ENCODE measurements at regions not wholly inside any gene's neighbourhood (a gene's known extent, or its start where the extent isn't known, plus 50 kb on each side); places are given as distances from the start of the nearest gene placed in this dataset.

DNA sequence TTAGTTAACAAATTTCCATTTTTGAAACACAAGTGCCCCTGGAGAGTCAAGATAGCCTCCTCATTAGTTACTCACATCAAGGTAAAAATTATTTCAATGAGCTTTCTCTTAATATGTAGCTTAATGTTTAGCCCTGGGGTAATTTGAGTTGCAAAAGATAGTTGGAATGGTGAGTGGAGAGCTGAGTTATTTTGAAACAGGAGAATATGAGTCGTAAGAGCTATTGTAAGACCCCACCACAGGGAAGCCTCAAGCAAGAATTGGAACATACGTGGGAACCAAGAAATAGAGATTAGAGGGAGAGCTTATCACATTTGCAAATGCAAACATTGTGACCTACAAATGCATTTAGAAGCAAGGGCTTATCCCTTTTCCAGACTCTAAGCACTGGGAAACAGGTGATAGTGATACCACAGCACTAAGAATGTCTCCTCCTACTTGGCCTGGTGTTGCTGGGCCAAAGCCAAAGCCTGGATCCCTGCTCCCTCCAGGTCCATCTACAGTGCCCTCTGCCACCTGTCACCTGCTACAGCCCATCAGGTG, 635.1 kb downstream of the PTPRC start:
- no peak overlapping the region for H3K4me3 Mint-ChIP-seq
- intact Hi-C loops (cut with micrococcal nuclease), result no loop called here
- peaks cover 2% of the 10 kb centered on the region for H3K4me1 Mint-ChIP-seq (ENCODE audit: low read depth)
- peaks cover 15% of the 10 kb centered on the region for H3K9me3 Mint-ChIP-seq
- H3K27me3 Mint-ChIP-seq, result no peaks in the 10 kb centered on the region
- no peak overlapping the region for H3K27ac Mint-ChIP-seq
- H3K36me3 Mint-ChIP-seq (ENCODE audit: low read depth), result no peaks in the 10 kb centered on the region

DNA sequence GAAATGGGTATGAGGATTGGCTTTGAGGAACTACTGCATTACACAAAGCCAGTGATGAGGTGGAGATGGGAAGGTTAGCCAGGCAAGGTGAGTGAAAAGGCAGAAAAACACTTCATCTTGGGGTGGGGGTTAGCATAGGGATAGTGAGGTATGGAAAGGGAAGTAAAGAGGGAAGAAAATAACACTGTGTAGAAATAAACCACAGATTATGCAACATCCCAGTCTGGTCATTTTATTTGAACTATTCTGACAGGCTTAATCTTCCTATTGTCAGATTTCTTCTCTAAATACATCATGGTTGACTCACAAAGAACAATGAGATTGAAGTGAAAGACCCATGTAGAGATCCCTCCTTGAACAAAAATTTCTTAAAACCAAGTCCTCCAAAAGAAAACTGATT, 640.2 kb downstream of the PTPRC start:
- no peak overlapping the region for H3K4me3 Mint-ChIP-seq
- peaks cover 6% of the 10 kb centered on the region for H3K4me1 Mint-ChIP-seq (ENCODE audit: low read depth)
- H3K9me3 Mint-ChIP-seq, result peaks cover 15% of the 10 kb centered on the region
- no peak overlapping the region for H3K27ac Mint-ChIP-seq
- no peaks in the 10 kb centered on the region for H3K36me3 Mint-ChIP-seq (ENCODE audit: low read depth)
- intact Hi-C loops (cut with micrococcal nuclease), result no loop called here
- H3K27me3 Mint-ChIP-seq, result no peaks in the 10 kb centered on the region

DNA sequence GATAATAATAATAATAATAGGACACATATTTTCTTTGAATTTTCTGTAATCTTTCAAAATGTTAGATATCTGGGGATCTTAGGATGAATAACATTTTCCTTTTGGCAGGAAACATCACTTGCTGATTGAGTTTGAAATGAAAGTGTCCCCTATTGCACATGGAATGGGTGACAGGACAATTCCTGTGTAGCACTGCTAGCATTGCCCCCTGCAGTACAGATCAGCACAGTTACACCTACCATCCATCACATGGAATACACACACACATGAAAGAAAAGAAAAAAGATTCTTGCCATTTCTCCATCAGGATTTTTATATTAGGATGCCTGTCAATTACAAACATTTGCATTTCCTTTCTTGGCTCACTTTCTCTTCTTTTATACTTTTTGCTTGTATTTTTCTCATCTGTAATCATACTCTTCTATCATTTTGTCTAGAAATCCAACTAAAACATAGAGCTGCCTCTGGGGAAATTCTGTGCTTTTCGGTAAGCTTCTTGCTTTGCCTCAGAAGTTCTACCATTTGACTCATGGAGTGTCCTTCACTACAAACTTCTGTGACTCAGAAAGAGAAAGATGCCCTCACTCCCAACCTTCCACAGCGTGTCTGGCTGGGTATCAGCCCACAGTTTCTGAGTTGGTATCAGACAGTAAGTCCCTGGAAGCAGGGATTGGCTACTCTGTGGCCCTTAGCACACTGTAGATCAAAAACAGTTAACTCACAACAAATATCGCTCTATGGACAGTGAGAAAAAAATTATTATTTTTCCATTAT, 641.2 kb downstream of the PTPRC start:
- Mint-ChIP-seq H3K9me3 (peaks cover 15% of the 10 kb centered on the region), H3K4me1 (ENCODE audit: low read depth) (peaks cover 6% of the 10 kb centered on the region), H3K27me3 (no peaks in the 10 kb centered on the region), H3K27ac (no peak overlapping the region), H3K4me3 (no peak overlapping the region), H3K36me3 (ENCODE audit: low read depth) (no peaks in the 10 kb centered on the region)
- intact Hi-C loops (cut with micrococcal nuclease), result no loop called here

DNA sequence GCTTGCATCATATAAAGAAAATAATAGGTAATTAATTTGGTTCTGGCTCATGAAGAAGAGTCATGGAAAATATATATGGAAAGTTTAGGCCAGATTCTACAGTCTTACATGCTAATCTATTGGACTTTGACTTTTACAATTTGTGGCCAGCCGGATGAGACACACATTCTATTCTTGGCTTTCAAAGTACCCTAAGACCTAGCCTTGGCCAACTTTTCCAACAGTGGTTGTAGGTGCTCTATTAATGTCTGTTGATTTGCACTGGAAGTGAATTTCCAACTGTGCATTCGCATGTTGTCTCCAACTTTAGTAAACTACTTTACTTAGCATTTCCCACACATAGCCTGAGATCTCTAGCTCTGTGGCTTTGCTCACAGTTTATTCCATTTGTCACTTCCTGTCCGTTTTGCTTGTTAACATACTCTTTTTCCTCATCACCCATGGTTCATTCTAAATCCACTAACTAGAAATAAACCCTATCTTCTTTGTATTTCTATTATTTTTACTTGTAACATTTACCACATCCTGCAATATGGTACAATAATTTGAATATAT, 644.0 kb downstream of the PTPRC start:
- Mint-ChIP-seq H3K4me3 (no peak overlapping the region), H3K4me1 (ENCODE audit: low read depth) (peaks cover 10% of the 10 kb centered on the region), H3K36me3 (ENCODE audit: low read depth) (no peaks in the 10 kb centered on the region), H3K27ac (no peak overlapping the region), H3K27me3 (no peaks in the 10 kb centered on the region), H3K9me3 (no peaks in the 10 kb centered on the region)
- intact Hi-C loops (cut with micrococcal nuclease), result no loop called here

DNA sequence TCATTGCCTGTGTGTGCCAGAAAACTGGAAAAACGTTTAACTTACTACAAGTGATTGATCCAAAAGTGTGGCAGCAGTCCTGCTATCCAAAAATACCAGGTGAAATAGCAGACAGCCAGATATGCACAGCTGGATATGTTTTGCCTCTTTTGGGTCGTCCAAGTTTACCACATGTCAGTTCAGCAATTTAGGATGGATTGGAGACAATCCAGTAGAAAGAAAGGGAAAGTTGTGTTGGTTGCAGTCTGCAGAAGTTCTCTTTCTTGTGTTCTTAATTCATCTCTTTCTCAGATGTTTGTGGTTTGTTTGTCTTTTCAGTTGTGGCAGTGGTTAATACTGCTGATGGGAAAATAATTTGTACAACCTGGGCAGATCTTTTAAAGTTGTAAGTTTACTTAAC, 645.0 kb downstream of the PTPRC start:
- Mint-ChIP-seq H3K9me3 (no peaks in the 10 kb centered on the region), H3K27ac (no peak overlapping the region)
- intact Hi-C loops (cut with micrococcal nuclease), result no loop called here

DNA sequence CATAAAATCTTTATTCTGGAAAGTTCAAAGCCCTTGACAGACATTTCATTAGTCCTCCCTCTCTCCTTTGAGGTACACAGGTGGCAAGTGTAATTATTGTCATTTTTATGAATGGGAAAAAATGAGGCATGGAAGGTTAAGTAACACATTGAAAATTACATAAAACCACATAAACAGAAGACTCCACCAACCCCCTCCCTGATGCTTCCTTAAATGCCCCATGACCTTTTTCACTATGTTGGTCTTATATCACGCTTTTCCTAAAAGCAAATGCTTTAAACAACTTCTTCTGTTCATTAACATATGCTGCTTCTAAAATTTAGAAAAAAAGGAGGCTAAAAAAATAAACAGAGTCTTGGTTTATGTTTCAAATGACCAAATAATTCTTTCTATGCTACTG, 648.4 kb downstream of the PTPRC start:
- intact Hi-C loops (cut with micrococcal nuclease), result no loop called here
- Mint-ChIP-seq H3K36me3 (ENCODE audit: low read depth) (no peaks in the 10 kb centered on the region), H3K4me1 (ENCODE audit: low read depth) (peaks cover 4% of the 10 kb centered on the region)

More for the DNA sequence above, 645.0 kb downstream of the PTPRC start:
- no peaks in the 10 kb centered on the region for H3K27me3 Mint-ChIP-seq
- peaks cover 9% of the 10 kb centered on the region for H3K4me1 Mint-ChIP-seq (ENCODE audit: low read depth)
- no peak overlapping the region for H3K4me3 Mint-ChIP-seq
- no peaks in the 10 kb centered on the region for H3K36me3 Mint-ChIP-seq (ENCODE audit: low read depth)

DNA sequence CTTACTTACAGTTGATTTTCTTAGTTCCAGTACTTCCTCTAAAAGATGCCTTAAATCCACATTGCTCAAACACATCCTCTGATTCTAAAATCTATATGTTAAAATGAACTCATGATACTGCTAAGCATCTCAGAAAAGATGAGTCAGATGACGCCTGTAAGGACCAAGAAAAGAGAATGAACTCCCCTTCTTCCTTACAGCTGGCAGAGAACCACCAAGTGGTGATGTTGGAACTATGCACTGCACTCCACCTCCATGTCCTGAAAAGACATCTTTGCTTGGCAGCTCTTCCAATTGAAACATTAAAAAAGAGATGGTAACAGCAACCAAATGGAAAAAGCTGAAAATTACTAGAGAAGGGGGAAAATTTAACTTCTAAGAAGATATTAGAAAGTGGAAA, 648.8 kb downstream of the PTPRC start:
- H3K27me3 Mint-ChIP-seq, result no peaks in the 10 kb centered on the region

More for the DNA sequence above, 648.4 kb downstream of the PTPRC start:
- Mint-ChIP-seq H3K27ac (no peak overlapping the region), H3K4me3 (no peak overlapping the region), H3K27me3 (no peaks in the 10 kb centered on the region), H3K9me3 (no peaks in the 10 kb centered on the region)

DNA sequence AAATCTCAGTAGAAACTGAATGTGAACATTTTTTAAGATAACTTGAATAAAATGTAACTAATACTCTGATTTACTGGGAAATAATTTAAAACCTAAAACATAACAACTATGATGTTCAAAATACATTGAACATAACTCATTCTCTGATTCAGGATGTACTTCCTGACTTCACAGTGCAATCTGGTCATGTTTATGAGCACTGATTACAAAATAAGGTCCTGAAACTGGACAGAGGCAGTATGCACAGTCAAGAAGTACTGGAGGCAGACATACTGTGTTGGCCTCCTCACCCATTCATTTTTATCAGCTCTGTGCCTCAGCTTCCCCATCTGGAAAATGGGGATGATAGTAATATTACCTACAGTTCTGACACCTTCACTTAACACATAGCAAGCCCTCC, 651.3 kb downstream of the PTPRC start:
- H3K27me3 Mint-ChIP-seq, result no peaks in the 10 kb centered on the region
- intact Hi-C loops (cut with micrococcal nuclease), result no loop called here
- H3K36me3 Mint-ChIP-seq (ENCODE audit: low read depth), result no peaks in the 10 kb centered on the region
- no peaks in the 10 kb centered on the region for H3K9me3 Mint-ChIP-seq
- H3K4me3 Mint-ChIP-seq, result no peak overlapping the region
- H3K27ac Mint-ChIP-seq, result no peak overlapping the region
- peaks cover 4% of the 10 kb centered on the region for H3K4me1 Mint-ChIP-seq (ENCODE audit: low read depth)

More for the DNA sequence above, 648.8 kb downstream of the PTPRC start:
- Mint-ChIP-seq H3K4me3 (no peak overlapping the region), H3K27ac (no peak overlapping the region), H3K9me3 (no peaks in the 10 kb centered on the region), H3K4me1 (ENCODE audit: low read depth) (peaks cover 4% of the 10 kb centered on the region), H3K36me3 (ENCODE audit: low read depth) (no peaks in the 10 kb centered on the region)
- intact Hi-C loops (cut with micrococcal nuclease), result no loop called here

DNA sequence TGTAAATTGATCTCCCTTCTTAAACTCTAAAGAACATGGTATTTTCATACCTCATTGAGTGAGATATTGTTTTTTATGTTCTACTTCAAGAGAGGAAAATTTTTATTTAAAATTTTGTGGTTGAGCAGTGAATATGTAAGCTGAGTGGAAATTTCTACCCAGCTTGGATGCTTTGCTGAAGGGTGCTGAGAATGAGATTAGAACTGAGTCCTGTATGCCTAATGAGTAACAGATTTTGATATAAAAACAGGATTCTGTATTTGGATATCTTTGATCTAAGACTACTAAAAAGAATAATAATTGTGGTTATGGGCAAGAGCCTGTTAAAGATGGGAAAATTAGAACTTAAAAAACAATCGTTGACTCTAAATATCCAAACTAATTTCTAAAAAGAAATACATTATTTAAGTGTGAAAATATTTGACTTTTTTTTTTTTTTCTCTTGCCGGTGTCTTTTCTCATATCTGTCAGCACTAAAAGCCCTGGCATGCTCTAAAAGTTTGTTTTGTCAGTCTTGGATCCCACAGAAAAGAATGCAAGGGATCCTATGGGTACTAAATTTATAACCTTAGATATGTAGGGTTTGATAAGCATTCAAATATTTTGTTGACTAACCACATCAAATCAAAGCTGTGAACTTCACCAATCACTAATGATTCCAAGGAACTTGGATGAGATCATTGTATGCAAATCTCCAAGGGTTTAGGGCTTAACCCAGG, 652.3 kb downstream of the PTPRC start:
- no peak overlapping the region for H3K4me3 Mint-ChIP-seq
- no peak overlapping the region for H3K27ac Mint-ChIP-seq
- H3K36me3 Mint-ChIP-seq (ENCODE audit: low read depth), result no peaks in the 10 kb centered on the region
- peaks cover 4% of the 10 kb centered on the region for H3K4me1 Mint-ChIP-seq (ENCODE audit: low read depth)
- intact Hi-C loops (cut with micrococcal nuclease), result no loop called here
- H3K9me3 Mint-ChIP-seq, result no peaks in the 10 kb centered on the region
- no peaks in the 10 kb centered on the region for H3K27me3 Mint-ChIP-seq

DNA sequence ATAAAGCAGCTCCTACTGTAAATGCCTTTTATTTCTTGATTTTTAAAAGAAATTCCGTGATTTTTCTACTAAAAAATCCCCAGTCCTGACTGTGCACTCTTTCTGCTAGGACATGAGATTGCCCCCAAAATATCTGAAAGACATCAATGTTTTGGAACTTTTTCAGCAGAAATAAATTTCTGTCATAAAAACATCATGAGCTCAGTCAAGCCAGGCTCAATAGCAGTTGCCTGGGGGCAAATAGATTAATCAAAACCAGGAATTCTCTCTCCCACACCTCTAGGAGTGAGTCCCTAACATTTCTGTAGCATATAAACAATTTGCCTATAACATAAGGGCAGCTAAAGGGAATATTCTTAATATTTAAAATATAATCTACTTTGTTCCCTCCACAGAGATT, 654.1 kb downstream of the PTPRC start:
- Mint-ChIP-seq H3K4me3 (no peak overlapping the region), H3K9me3 (no peaks in the 10 kb centered on the region), H3K27ac (no peak overlapping the region), H3K27me3 (no peaks in the 10 kb centered on the region), H3K36me3 (ENCODE audit: low read depth) (no peaks in the 10 kb centered on the region), H3K4me1 (ENCODE audit: low read depth) (no peaks in the 10 kb centered on the region)
- intact Hi-C loops (cut with micrococcal nuclease), result no loop called here

DNA sequence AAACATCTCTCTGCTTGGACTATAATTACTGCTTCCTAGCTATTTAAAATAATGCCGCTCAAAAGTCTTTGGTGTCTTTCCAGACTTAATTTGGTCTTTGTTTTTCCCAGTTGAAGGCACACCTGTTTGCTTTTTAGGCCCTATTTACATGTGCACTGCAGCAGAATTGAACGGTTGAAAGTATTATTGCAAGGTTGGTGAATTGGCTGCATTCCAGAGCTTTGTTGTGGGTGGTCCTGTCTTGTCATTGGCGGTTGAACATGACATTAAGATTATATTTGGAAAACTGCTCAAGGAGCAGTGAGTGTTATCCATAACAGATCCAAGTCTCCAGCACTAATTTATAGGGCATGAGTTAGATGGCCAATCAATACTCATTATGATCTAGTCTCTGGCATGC, 656.3 kb downstream of the PTPRC start:
- Mint-ChIP-seq H3K4me1 (ENCODE audit: low read depth) (no peaks in the 10 kb centered on the region), H3K36me3 (ENCODE audit: low read depth) (no peaks in the 10 kb centered on the region), H3K27ac (no peak overlapping the region), H3K27me3 (no peaks in the 10 kb centered on the region), H3K4me3 (no peak overlapping the region), H3K9me3 (no peaks in the 10 kb centered on the region)
- intact Hi-C loops (cut with micrococcal nuclease), result no loop called here

DNA sequence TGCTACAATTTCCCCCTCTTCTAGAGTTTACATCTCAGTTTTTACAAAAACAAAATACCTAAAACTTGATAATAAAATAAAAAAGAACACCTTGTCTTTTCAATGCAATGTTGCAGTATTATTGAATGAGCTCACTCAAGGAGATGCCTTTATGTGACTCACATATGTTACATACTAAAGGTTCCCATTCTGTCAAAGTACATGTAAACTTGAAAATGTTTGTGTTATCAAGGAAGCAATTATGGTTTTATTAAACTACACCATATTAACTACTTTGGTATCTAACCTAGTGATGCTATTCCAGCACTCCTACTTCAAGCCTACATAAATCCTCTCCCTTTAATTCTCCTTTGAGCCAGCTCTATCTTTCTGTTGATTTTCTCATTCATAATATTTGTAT, 658.3 kb downstream of the PTPRC start:
- Mint-ChIP-seq H3K36me3 (ENCODE audit: low read depth) (no peaks in the 10 kb centered on the region), H3K4me3 (no peak overlapping the region), H3K27me3 (no peaks in the 10 kb centered on the region), H3K4me1 (ENCODE audit: low read depth) (no peaks in the 10 kb centered on the region), H3K27ac (no peak overlapping the region), H3K9me3 (no peaks in the 10 kb centered on the region)
- intact Hi-C loops (cut with micrococcal nuclease), result no loop called here

DNA sequence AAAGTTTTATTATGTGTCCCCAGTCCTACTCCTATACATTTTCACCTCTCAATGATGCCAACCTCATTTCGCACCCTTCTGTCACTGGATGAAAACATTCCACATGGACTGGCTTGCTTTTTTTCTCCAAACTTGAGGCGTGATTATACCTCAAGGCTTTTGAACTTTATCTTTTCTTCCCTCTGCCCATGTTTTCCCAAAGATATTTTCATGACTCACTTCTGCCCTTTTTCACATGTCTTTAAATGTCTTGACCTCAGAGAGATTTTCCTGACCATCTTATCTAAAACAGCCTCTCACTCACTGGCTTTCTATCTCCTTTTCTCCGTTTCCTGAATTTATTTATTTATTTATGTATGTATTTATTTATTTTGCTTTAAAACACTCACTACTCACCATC, 659.0 kb downstream of the PTPRC start:
- H3K27ac Mint-ChIP-seq, result no peak overlapping the region
- H3K27me3 Mint-ChIP-seq, result no peaks in the 10 kb centered on the region
- no peaks in the 10 kb centered on the region for H3K36me3 Mint-ChIP-seq (ENCODE audit: low read depth)
- H3K4me3 Mint-ChIP-seq, result no peak overlapping the region
- H3K9me3 Mint-ChIP-seq, result no peaks in the 10 kb centered on the region
- no peaks in the 10 kb centered on the region for H3K4me1 Mint-ChIP-seq (ENCODE audit: low read depth)
- intact Hi-C loops (cut with micrococcal nuclease), result no loop called here

DNA sequence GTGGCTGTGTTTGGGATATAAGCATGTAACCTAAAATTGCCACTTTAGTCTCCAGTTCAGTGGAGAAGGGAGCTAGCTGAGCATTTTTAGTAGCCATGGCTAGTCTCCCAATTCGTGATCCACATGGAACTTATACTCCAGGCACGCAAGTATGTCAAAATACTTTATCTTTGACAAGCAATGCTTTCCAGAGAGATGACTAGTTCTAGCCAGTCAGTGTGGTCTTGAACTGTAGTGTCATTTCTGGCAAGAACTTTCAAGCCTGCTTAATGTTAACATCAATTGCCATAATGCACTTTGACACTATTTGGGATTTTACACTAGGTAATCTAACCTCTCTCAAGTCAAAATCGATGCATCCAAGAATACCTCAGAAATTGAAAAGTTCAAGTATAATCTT, 660.0 kb downstream of the PTPRC start:
- intact Hi-C loops (cut with micrococcal nuclease), result no loop called here
- Mint-ChIP-seq H3K27ac (no peak overlapping the region), H3K4me1 (ENCODE audit: low read depth) (no peaks in the 10 kb centered on the region)

More for the DNA sequence above, 660.0 kb downstream of the PTPRC start:
- Mint-ChIP-seq H3K36me3 (ENCODE audit: low read depth) (no peaks in the 10 kb centered on the region), H3K27me3 (no peaks in the 10 kb centered on the region), H3K4me3 (no peak overlapping the region), H3K9me3 (no peaks in the 10 kb centered on the region)
